IMR-90 (cell line): ENCODE measurements at regions not wholly inside any gene's neighbourhood (a gene's known extent, or its start where the extent isn't known, plus 50 kb on each side); places are given as distances from the start of the nearest gene placed in this dataset.
"Not testable (repeated sequence)": the region's sequence is repeated elsewhere in the genome, so short reads cannot be mapped to it uniquely, and the experiment has no call there.

Experiments used
- ATAC-seq: fragments of 200-7000 bp; cut with Tn5 transposase; 2 replicates; pipeline ENCODE4 v1.9.1; 2020; ENCODE audit warnings: low read depth, mild to moderate bottlenecking, moderate library complexity
- BruUV-seq: library from RNA; stranded (reverse); fragments of 400-500 nt; replicated peaks from 2 replicates; lab custom pipeline; 2021; lab: Mats Ljungman, UMichigan
- CTCF ChIA-PET: fragments of 300-600 bp; formaldehyde crosslinking; extraction: SDS; loops from one replicate; lab custom pipeline; 2021; ENCODE audit warnings: antibody characterized with exemption; lab: Yijun Ruan, JAX
- POLR2A ChIA-PET: fragments of 300-600 bp; sonication (Branson Sonifier 250); formaldehyde crosslinking; loops from one replicate; lab custom pipeline; 2022; ENCODE audit warnings: antibody characterized with exemption; ENCODE audit not compliant: unreplicated experiment; lab: Charles Lee
- DNase-seq: peaks from one replicate; pipeline ENCODE4 v3.0.0; 2013
- H2AFZ ChIP-seq: replicated peaks from 2 replicates; pipeline ENCODE3; 2013; ENCODE audit warnings: low read length, mild to moderate bottlenecking; ENCODE audit not compliant: poor library complexity
- H2AK5ac ChIP-seq: 2 replicates; pipeline ENCODE4 v1.6.1; 2013; ENCODE audit warnings: low read depth, low read length, inconsistent platforms
- H2AK9ac ChIP-seq: replicated peaks from 2 replicates; pipeline ENCODE3; 2013; ENCODE audit warnings: mild to moderate bottlenecking, low read depth, low read length, moderate library complexity; ENCODE audit not compliant: poor library complexity
- H2BK120ac ChIP-seq: 2 replicates; pipeline ENCODE4 v1.6.1; 2013; ENCODE audit warnings: low read depth, low read length, inconsistent platforms
- H2BK15ac ChIP-seq: 3 replicates; pipeline ENCODE4 v1.6.1; 2013; ENCODE audit warnings: low read depth, low read length, inconsistent platforms
- H2BK20ac ChIP-seq: 2 replicates; pipeline ENCODE4 v1.6.1; 2013; ENCODE audit warnings: low read depth, mild to moderate bottlenecking, inconsistent platforms, low read length, moderate library complexity
- H2BK5ac ChIP-seq: 2 replicates; pipeline ENCODE4 v1.6.1; 2013; ENCODE audit warnings: mild to moderate bottlenecking, low read depth, low read length, inconsistent platforms; ENCODE audit not compliant: poor library complexity, severe bottlenecking
- H3K14ac ChIP-seq: replicated peaks from 2 replicates; pipeline ENCODE4 v1.6.1; 2013; ENCODE audit warnings: low read depth, low read length, inconsistent platforms
- H3K18ac ChIP-seq: 2 replicates; pipeline ENCODE4 v1.6.1; 2013; ENCODE audit warnings: low read depth, low read length, control low read depth
- H3K23ac ChIP-seq: 2 replicates; pipeline ENCODE4 v1.6.1; 2013; ENCODE audit warnings: low read depth, low read length, inconsistent platforms
- H3K27ac ChIP-seq: 2 replicates; pipeline ENCODE4 v1.5.1; 2013; ENCODE audit warnings: mild to moderate bottlenecking, control low read depth, low read length; ENCODE audit not compliant: insufficient read depth
- H3K27me3 ChIP-seq: 2 replicates; pipeline ENCODE4 v1.6.1; 2013; ENCODE audit warnings: low read length; ENCODE audit not compliant: control insufficient read depth, insufficient read depth
- H3K36me3 ChIP-seq: 2 replicates; pipeline ENCODE4 v1.6.1; 2013; ENCODE audit warnings: low read length, mixed read lengths; ENCODE audit not compliant: control insufficient read depth, insufficient read depth
- H3K4ac ChIP-seq: 2 replicates; pipeline ENCODE4 v1.6.1; 2013; ENCODE audit warnings: low read depth, low read length, inconsistent platforms
- H3K4me1 ChIP-seq: 2 replicates; pipeline ENCODE4 v1.6.1; 2013; ENCODE audit warnings: low read length, mixed read lengths; ENCODE audit not compliant: control insufficient read depth, insufficient read depth
- H3K4me2 ChIP-seq: 2 replicates; pipeline ENCODE4 v1.6.1; 2013; ENCODE audit warnings: low read depth, mild to moderate bottlenecking, control low read depth, low read length, moderate library complexity
- H3K4me3 ChIP-seq: 2 replicates; pipeline ENCODE4 v1.5.1; 2013; ENCODE audit warnings: low read depth, mild to moderate bottlenecking, control low read depth, low read length, moderate library complexity; ENCODE audit not compliant: insufficient read depth
- H3K56ac ChIP-seq: 2 replicates; pipeline ENCODE4 v1.6.1; 2013; ENCODE audit warnings: low read length, inconsistent platforms; ENCODE audit not compliant: insufficient read depth; ENCODE audit errors: extremely low read depth
- H3K79me1 ChIP-seq, 2 experiments: 2 replicates each; pipeline ENCODE4 v1.6.1; 2013; ENCODE audit warnings: low read length in 2 of 2, inconsistent platforms in 1 of 2, low read depth in 1 of 2
- H3K9ac ChIP-seq: 2 replicates; pipeline ENCODE4 v1.6.1; 2013; ENCODE audit warnings: low read depth, low read length, control low read depth
- H3K9me1 ChIP-seq: 2 replicates; pipeline ENCODE4 v1.6.1; 2013; ENCODE audit warnings: low read length, inconsistent platforms; ENCODE audit not compliant: insufficient read depth
- H3K9me3 ChIP-seq: 2 replicates; pipeline ENCODE4 v1.6.1; 2013; ENCODE audit warnings: low read length; ENCODE audit not compliant: control insufficient read depth, insufficient read depth
- H4K20me1 ChIP-seq: 2 replicates; pipeline ENCODE4 v1.6.1; 2013; ENCODE audit warnings: low read length, inconsistent platforms; ENCODE audit not compliant: insufficient read depth
- H4K5ac ChIP-seq: 2 replicates; pipeline ENCODE4 v1.6.1; 2013; ENCODE audit warnings: mild to moderate bottlenecking, low read depth, low read length, control low read depth
- H4K8ac ChIP-seq, 2 experiments: 2 replicates each; pipeline ENCODE4 v1.6.1; 2013; ENCODE audit warnings: low read depth in 2 of 2, low read length in 2 of 2, control low read depth in 1 of 2, inconsistent platforms in 1 of 2
- H4K91ac ChIP-seq: 2 replicates; pipeline ENCODE4 v1.6.1; 2013; ENCODE audit warnings: low read depth, low read length, inconsistent platforms; ENCODE audit not compliant: insufficient read depth
- BHLHE40 ChIP-seq: fragments of 150-350 bp; IDR thresholded peaks from 2 replicates; pipeline ENCODE4 v1.6.1; 2016; ENCODE audit warnings: mild to moderate bottlenecking, low read depth, low read length
- NFE2L2 ChIP-seq: fragments of 150-350 bp; IDR thresholded peaks from 2 replicates; pipeline ENCODE4 v1.6.1; 2016; ENCODE audit warnings: low read depth, mild to moderate bottlenecking, low read length
- WGBS, 2 experiments: methylation state at CpG; one replicate each; pipeline versions ENCODE4 v1.1.5 to v1.1.7; 2013; ENCODE audit warnings: missing lambda C conversion rate in 2 of 2; ENCODE audit not compliant: insufficient read length in 1 of 2; ENCODE audit errors: extremely low coverage in 2 of 2; 5-methylcytosine and 5-hydroxymethylcytosine counted together
- dilution Hi-C: fragments of 300-500 bp; cut with HindIII; formaldehyde crosslinking; loops from one replicate; pipeline ENCODE4 v1.14.3; 2018; ENCODE audit warnings: low sequenced_read_pairs; ENCODE audit not compliant: unreplicated experiment
- in situ Hi-C: fragments of 300-500 bp; cut with MboI; formaldehyde crosslinking; loops from 3 replicates; pipeline ENCODE4 v1.14.3; 2019; ENCODE audit warnings: low sequenced_read_pairs, inconsistent platforms, mixed read lengths
- intact Hi-C: fragments of 100-400 bp; cut with micrococcal nuclease; formaldehyde crosslinking; loops from 2 replicates; pipeline ENCODE4 v1.10.0; 2022

DNA sequence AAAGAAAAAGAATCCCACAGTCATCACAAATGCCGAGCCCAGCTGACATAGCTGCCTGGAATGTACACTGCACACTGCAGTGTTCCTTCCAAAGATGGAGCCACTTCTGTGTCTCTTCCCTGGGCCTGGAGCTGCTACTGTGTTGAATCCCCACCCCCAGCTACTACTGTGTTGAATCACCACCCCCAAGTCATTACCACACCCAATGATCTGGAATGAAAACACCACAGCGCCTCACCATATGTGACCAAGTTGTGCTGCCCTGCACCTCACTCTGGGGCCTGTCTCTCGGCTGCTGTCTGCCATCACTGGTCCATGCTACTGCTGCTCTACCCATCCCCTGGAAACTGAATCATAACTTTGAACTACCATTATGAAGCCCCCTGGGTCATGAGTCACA is 861.2 kb downstream of the UQCRFS1 start:
- H3K4me2 ChIP-seq, result no peak overlapping the region
- ChIA-PET POLR2A (no interaction called here), CTCF (no interaction called here)
- H2AFZ ChIP-seq, result no peak overlapping the region
- no peak overlapping the region for H2AK5ac ChIP-seq
- H3K9me1 ChIP-seq, result no peaks in the 10 kb centered on the region
- 79% methylated on average over 2 of the region's 3 CpGs; no CpG with 5 or more reads in 1 of the 2 experiments for WGBS, 2 experiments
- no peaks in the 10 kb centered on the region for H3K79me1 ChIP-seq
- no peak overlapping the region for H4K91ac ChIP-seq
- DNase-seq (no peak), ATAC-seq (no peak)
- H3K27me3 ChIP-seq, result no peaks in the 10 kb centered on the region
- H4K20me1 ChIP-seq, result no peaks in the 10 kb centered on the region
- no peak overlapping the region for H3K4ac ChIP-seq
- H3K18ac ChIP-seq, result no peak overlapping the region
- no peak overlapping the region for H4K5ac ChIP-seq
- intact Hi-C loops (no loop called here), dilution Hi-C loops (no loop called here), in situ Hi-C loops (no loop called here)
- H3K9ac ChIP-seq, result no peak overlapping the region
- H3K56ac ChIP-seq, result no peak overlapping the region
- no peaks in the 10 kb centered on the region for H3K36me3 ChIP-seq
- no peak overlapping the region for H2BK20ac ChIP-seq
- no peak overlapping the region for H2BK5ac ChIP-seq
- no peaks in the 10 kb centered on the region for H3K4me1 ChIP-seq
- H2BK15ac ChIP-seq, result no peak overlapping the region
- no peak overlapping the region for H4K8ac ChIP-seq
- H3K9me3 ChIP-seq, result peaks cover 22% of the 10 kb centered on the region
- H2AK9ac ChIP-seq, result no peak overlapping the region
- H3K27ac ChIP-seq, result no peak overlapping the region
- no peak overlapping the region for H3K4me3 ChIP-seq
- TF ChIP-seq NFE2L2, result no peak
- no peak for TF ChIP-seq BHLHE40
- no peak overlapping the region for H2BK120ac ChIP-seq
- no peak overlapping the region for H3K23ac ChIP-seq
- BruUV-seq, result no TSS peak
- H3K14ac ChIP-seq, result no peak overlapping the region

DNA sequence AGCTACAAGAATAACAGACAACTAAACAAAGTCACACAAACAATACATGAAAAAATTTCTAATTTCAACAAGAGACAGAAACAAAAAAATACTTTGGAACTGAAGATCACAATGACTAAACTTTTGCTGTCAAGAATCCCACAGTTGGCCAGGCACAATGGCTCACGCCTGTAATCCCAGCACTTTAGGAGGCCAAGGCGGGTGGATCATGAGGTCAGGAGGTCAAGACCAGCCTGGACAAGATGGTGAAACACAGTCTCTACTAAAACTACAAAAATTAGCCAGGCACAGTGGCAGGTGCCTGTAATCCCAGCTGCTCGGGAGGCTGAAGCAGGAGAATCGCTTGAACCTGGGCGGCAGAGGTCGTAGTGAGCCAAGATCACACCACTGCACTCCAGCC is 861.6 kb downstream of the UQCRFS1 start:
- H2AK9ac ChIP-seq, dilution Hi-C loops, H3K4ac ChIP-seq, H3K4me2 ChIP-seq, H4K8ac ChIP-seq, ATAC-seq, H3K23ac ChIP-seq, H3K4me3 ChIP-seq, H2BK15ac ChIP-seq, H3K79me1 ChIP-seq, H3K27ac ChIP-seq, H3K9me1 ChIP-seq, H2BK120ac ChIP-seq, H3K14ac ChIP-seq, H2BK20ac ChIP-seq, H3K18ac ChIP-seq, H3K36me3 ChIP-seq, H2AFZ ChIP-seq, POLR2A ChIA-PET, H4K91ac ChIP-seq, intact Hi-C loops, H4K20me1 ChIP-seq, H3K4me1 ChIP-seq, H2AK5ac ChIP-seq, in situ Hi-C loops, H2BK5ac ChIP-seq, H4K5ac ChIP-seq, CTCF ChIA-PET, H3K27me3 ChIP-seq, DNase-seq, H3K56ac ChIP-seq, H3K9ac ChIP-seq, BruUV-seq: not testable (repeated sequence)
- WGBS, 2 experiments, result 74% methylated on average over 4 of the region's 6 CpGs; no CpG with 5 or more reads in 1 of the 2 experiments
- H3K9me3 ChIP-seq, result peaks cover 22% of the 10 kb centered on the region
